ENCODE measurements at regions not wholly inside any gene's neighbourhood (a gene's known extent, or its start where the extent isn't known, plus 50 kb on each side); places are given as distances from the start of the nearest gene placed in this dataset.

DNA sequence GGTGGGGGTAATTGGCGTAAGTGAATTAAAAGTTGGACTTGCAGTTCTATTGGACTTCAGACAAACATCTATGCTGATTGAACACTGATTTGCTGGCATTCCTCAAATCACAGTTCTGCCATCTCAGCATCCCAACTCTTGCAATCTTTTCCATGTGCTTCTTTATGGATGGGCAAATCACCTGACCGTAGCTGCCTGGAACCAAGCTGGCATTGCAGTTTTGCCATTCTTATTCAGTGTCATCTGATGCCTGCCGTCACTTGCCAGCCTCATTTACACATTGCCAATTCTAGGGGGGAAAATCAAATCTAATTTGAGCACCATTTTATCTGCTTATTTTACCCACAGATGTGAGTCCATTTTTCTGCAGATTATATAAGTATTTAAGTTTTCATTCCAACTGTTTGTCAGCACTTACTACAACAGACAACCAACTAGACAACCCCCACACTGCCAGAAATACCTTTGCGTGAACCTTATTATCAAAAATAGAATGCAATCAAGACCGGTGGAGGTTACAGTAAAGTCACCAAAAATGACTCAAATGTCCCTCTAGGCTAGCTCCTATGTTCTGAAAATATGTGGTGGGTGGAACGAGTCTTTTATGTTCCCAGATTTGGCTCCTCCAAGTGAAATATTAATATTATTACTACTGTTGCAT lies 172.3 kb upstream of the CTBP2 start:
- in situ Hi-C loops (cut with MboI; ENCODE audit: low pct_unique_long_range_greater_than_20kb, low sequenced_read_pairs): no loop called here
- no peak for DNase-seq

DNA sequence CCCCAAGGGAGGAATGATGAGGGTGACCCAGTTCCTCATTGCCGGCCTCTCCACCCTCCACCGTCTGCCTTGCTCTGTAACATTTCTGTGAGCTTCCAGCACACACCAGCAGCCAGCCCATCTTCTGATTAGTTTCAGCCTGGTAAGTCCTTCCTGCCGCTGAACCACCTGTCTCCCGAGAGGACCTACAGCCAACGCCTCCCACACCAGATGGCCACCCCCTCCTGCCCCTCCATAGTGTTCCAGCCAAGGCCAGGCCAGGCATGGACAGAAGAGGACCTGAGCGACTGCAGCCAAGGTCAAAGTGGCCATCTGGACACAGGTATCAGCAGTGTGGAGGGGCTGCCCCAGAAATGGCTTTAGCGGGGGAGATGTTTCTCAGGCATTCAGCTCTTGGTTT lies 170.7 kb upstream of the CTBP2 start:
- DNase-seq: no peak
- in situ Hi-C loops (cut with MboI; ENCODE audit: low pct_unique_long_range_greater_than_20kb, low sequenced_read_pairs): no loop called here

DNA sequence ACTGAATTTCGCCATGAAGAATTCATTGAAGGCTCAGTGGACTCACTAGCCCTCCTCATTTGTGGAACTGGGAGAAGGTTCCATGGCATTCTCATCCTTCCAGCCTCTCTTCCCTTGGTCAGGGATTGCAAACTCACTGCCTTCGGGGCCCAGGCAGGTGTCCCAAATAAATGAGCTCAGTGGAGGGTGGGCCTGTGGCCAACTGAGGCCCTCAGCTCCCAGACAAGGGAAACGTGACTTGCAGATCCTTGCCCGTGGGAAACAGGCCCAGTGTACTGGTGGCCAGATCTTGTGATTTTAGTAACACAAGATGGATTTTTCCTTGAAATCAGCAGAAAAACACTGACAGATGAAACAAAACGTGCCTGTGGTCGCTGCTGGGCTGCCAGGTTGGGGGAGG lies 168.7 kb upstream of the CTBP2 start:
- no peak for DNase-seq

DNA sequence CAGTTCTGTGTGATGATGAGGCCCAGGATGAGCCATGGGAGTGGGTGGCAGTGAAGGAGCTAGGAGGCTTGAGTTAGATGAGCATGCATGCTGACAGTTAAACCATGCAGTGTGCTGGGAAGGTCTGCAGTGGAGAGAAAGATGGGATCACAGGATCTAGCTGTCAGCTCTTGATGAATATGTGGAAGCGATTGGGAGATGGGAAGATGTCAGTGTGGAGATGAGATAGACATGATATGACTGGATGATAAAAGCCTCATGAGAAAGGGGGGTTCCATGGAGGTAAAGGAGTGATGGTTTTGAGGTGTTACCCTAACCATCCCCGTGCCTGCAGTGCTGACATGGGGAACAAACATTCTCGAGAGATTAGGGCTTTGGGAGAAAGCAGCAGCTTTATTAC lies 165.0 kb upstream of the CTBP2 start:
- in situ Hi-C loops (cut with MboI; ENCODE audit: low pct_unique_long_range_greater_than_20kb, low sequenced_read_pairs): no loop called here
- DNase-seq: no peak

More for the DNA sequence above, 168.7 kb upstream of the CTBP2 start:
- in situ Hi-C loops (cut with MboI; ENCODE audit: low pct_unique_long_range_greater_than_20kb, low sequenced_read_pairs): no loop called here

DNA sequence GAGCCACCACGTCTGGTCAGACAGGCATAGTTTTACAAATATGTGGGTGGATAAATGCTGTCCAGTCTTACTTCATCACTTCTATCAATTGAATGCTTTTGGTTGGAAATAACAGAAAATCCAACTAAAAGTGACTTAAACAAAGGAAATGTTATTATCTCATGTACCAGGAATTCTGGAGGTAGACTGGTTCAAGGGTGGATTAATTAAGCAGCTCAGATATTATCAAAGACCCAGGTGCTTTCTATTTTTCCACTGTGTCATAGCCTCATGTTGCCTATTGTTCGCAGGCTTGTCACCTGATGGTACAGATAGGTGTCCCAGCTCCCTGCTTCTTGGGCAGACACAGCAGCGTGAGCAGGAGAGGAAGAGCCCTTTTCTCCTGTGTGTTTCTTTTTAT lies 156.1 kb upstream of the CTBP2 start:
- in situ Hi-C loops (cut with MboI; ENCODE audit: low pct_unique_long_range_greater_than_20kb, low sequenced_read_pairs): no loop called here
- no peak for DNase-seq

DNA sequence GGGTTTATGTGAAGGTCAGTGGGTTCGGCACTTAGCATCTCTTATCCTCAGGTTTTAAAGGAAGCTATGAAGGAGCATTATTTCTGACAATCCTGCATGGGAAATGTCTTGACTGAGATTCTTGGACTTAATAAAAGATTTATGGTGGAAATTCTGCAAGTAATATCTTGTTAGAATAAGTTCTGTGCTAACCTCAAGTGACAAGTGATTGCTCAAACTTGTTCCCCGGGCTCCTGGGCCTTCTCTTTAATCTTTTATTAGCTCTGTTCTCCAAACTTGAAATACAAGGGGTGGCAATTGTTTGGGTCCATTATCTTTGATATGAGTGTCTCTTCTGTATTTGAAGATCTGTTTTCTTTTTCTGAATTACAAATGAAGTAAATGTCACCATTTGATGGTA lies 140.6 kb upstream of the CTBP2 start:
- DNase-seq: no peak
- in situ Hi-C loops (cut with MboI; ENCODE audit: low pct_unique_long_range_greater_than_20kb, low sequenced_read_pairs): no loop called here

DNA sequence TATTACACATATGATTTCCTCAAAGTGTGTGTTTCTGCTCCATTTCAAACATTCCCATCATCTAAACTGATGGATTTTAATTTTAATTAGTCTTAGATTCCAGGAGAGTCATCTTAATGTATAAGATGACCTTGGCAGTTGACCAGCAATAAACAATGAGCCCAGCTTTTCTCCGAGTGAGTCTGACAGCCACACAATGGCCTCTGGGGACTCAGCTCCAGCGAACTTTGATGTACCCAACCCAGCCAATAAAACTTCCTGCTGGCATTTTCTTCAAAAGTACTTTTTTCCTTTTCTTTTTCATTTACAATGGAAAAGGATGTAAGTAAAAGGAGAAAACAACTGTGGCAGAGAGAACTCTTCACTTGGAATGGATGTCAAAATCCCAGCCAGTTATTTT lies 139.1 kb upstream of the CTBP2 start:
- no peak for DNase-seq
- in situ Hi-C loops (cut with MboI; ENCODE audit: low pct_unique_long_range_greater_than_20kb, low sequenced_read_pairs): no loop called here

DNA sequence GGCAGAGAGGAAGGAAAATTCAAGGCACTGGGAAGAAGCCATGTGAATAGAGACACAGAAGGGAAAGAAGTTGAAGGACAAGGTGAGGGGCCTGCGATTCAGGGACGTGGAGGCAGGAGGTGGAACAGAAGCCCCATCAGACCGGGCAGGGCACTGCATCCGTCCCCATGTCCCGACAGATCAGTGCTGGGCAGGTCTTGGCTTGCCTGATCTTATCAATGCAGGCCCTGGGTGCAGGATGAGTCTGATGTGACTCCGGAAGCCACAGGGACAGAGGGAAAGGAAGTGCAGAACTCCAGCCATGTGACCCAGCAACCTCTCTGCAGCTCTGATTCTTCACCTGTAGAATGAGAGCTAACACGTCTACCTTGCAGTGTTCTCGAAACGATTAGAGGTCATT lies 136.2 kb upstream of the CTBP2 start:
- in situ Hi-C loops (cut with MboI; ENCODE audit: low pct_unique_long_range_greater_than_20kb, low sequenced_read_pairs): no loop called here
- DNase-seq: no peak

DNA sequence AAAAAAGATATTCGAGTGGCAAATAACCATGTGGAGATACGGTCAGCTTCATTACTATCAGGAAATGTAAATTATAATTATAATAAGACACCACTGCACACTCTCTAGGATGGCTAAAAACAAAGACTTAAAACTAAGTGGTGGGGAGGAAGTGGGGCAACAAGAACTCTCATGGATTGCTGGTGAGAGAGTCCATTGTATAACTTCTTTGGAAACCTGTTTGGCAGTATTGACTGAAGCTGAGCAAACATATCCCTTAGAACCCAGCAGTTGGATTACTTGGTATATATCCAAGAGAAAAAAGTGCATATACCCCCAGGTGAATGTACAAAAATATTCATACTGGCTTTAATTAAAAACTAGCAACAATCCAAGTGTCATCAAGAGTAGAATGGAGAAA lies 133.7 kb upstream of the CTBP2 start:
- no peak for DNase-seq
- in situ Hi-C loops (cut with MboI; ENCODE audit: low pct_unique_long_range_greater_than_20kb, low sequenced_read_pairs): no loop called here

DNA sequence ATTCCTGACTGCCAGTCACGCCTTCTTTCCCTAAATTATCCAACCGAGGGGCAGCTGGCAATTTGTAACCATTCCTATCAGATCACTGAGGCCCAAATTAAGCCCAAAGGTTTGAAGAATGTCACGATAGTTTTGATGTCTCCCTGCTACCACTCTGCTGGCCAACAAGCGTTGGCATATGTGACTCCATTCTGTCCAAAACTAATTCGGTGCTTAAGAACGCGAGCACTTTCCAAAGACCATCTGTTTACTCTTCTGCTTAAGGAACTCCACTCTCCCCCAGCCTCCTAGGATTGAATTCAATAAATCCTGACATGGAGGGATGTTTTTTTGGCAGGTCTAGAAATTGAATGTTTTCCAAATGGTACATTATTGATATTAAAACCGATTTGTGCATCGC lies 131.5 kb upstream of the CTBP2 start:
- in situ Hi-C loops (cut with MboI; ENCODE audit: low pct_unique_long_range_greater_than_20kb, low sequenced_read_pairs): no loop called here
- DNase-seq: no peak

DNA sequence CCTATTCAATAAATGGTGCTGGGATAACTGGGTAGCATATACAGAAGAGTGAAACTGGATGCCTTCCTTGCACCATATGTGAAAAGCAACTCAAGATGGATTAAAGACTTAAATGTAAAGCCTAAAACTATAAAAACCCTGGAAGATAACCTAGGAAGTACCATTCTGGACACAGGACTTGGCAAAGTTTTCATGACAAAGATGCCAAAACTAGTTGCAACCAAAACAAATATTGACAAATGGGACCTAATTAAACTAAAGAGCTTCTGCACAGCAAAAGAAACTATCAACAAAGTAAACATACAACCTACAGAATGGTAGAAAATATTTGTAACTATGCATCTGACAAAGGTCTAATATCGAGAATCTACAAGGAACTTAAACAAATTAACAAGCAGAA lies 129.1 kb upstream of the CTBP2 start:
- in situ Hi-C loops (cut with MboI; ENCODE audit: low pct_unique_long_range_greater_than_20kb, low sequenced_read_pairs): no loop called here
- DNase-seq: no peak

DNA sequence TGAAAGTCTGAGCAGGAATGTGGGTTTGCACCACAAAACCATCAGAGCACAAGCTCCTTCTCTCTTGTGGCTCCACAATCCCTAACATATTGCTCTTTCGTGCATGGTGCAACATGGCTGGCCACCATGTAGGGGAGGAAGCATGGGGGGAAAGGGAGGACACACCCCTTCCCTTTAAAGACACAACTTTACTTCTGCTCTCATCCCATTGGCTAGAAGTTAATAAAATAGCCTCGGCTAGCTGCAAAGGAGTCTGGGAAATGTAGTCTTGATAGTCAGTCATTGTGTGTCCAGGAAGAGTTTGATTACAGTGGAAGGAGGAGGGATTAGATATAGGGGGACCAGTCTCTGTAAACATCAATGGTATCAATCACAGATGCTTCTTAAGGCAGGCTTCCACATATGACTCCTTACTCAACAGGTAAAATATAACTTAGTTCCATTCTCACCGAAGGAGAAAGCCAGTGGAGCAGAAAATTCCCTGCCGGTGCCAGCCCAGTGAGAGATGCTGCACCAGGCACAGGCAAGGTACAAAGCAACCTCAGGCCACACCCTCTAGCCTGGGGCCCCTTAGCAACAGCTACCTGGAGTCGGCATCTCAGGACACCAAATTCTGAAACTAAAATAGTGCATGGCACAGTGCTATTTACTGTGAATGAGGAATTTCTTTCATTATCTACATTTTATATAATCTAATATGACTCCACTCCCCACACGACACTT lies 124.7 kb upstream of the CTBP2 start:
- DNase-seq: peak; percentile 24
- in situ Hi-C loops (cut with MboI; ENCODE audit: low pct_unique_long_range_greater_than_20kb, low sequenced_read_pairs): no loop called here

DNA sequence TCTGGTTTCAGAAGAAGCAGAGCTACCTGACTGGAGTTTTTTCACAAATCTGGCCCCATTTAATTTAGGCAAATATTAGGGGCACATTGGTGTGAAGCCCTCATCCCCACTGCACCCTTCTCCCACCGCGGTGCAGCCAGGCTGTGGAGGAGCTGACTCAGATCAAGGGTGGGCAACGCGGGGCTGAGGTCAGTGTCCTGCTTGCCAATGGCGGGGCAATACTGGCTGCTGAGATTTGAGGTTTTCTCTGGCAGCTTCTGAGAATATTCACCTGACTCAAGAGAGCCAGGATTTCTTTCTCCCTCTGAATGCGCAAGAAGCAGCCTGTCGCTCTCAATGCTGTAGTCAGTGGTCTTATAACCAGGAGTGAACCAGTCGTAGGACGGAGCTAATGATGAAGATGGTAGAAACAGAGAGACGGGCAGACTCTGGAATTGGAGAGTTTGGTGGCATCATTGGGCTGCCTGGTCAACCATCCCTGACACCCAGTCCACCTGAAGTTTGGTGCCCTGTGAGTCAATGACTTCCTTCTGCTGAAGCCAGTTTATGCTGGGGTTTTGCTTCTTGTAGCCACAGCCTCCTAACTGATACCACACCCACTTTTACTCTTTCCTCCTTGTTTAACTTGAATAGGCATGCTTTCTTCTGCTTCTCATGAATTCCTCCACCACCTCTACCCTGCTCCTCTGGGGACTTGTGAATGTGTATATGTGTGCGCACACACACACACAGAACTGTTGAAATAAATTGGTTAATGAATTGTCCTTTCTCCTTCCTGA lies 123.7 kb upstream of the CTBP2 start:
- in situ Hi-C loops (cut with MboI; ENCODE audit: low pct_unique_long_range_greater_than_20kb, low sequenced_read_pairs): no loop called here
- DNase-seq: no peak

DNA sequence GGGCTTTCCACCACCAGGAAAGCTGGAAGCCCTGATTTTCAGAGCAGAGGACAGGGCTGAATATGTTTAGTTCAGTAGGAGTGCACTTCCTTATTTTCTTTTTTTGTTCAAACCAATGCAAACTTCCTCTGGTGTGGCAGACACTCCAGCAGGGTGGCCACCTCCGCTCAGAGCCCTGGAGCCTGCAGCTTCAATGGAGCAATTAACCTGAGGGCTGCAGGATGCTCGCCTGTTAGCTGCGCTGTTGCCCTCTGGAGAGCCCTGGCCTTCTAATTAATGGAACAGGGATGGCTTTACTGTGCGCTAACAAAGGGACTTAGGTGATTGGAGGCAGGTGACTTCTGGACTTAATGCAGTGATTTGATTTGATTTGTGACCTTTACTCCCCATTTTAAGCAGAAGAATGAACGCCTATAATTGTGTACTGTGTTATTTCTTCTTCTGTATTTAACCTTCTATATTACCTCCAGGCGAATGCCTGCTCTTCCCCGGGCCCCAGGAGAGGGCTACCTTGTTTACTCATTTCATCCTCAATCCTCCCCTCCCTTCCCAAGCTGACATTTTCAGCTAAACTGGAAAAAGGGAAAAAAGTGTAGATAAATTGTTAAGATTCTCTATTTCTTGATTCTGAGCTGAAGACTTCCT lies 123.0 kb upstream of the CTBP2 start:
- DNase-seq: peak; percentile 54
- in situ Hi-C loops (cut with MboI; ENCODE audit: low pct_unique_long_range_greater_than_20kb, low sequenced_read_pairs): no loop called here

DNA sequence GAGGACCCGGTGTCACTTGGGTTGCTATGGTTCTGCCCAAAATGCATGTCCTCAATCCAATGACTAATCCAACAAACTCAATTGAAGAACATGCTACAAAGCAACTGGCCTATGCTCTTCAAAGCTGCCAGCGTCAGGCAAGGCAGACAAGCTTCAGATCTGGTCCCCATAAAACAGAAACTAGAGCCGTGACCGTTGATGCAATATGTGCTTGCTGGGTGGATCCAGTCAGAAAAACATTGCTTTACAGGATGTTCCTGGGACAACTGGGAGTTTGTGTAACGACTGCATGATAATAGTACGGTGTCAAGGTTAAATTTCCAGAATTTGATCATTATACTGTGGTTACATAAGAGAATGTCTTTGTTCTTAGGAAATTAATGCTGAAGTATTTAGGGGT lies 120.7 kb upstream of the CTBP2 start:
- in situ Hi-C loops (cut with MboI; ENCODE audit: low pct_unique_long_range_greater_than_20kb, low sequenced_read_pairs): no loop called here
- DNase-seq: no peak

DNA sequence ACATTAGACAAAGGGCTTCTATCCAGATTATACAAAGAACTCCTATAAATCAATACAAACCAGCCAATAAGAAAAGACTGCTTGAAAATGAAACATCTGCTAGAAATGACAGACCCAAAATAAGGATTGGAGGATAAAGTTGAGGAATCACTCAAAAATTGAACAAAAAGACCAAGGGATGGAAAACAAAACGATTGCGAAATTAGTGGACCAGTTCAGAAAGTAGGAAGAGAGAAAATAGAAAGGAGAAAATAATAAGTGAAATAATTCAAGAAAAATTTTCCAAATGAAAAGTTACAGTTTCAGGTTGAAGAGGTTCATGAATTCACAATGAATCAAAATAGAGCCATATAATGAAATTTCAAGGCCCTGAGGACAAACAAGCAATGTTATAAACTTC lies 115.8 kb upstream of the CTBP2 start:
- no peak for DNase-seq
- in situ Hi-C loops (cut with MboI; ENCODE audit: low pct_unique_long_range_greater_than_20kb, low sequenced_read_pairs): no loop called here

DNA sequence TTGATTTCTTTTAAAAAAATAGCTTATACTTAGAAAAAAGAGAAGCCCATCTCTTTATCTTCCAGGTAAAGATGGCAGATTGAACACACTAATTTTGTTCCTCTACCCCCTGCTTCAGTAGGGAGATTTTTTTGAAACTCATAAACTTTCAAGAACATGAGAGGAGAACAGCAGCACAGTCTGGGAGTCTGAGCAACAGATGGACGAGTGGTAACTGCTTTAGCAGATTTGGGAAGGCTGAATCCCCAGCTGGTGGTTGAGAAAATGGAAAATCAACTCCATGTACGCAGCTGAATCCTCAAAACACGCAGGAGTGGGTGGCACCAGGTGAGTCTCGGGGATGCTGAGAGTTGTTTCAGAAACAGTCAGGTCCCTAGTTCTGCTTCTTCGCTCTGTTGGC lies 114.6 kb upstream of the CTBP2 start:
- in situ Hi-C loops (cut with MboI; ENCODE audit: low pct_unique_long_range_greater_than_20kb, low sequenced_read_pairs): no loop called here
- no peak for DNase-seq

DNA sequence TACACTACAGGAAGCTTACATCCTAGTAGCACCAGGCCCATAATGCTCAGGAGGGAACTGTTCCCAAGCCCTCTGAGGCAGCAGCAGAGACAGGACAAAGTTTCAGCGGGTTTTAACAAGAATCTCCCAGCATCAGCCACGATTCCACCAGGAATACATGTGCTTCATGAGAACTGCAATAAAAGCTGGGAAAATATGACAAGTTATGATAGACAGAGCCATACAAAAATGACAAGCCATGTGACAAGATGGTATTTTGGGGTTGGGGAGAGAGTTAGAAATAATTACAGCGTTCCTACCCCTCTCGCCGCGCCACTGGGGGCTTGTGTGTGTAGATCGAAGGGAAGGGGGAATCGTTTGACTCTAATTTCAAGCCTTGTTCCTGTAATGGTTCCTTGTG lies 112.7 kb upstream of the CTBP2 start:
- in situ Hi-C loops (cut with MboI; ENCODE audit: low pct_unique_long_range_greater_than_20kb, low sequenced_read_pairs): no loop called here
- DNase-seq: no peak

DNA sequence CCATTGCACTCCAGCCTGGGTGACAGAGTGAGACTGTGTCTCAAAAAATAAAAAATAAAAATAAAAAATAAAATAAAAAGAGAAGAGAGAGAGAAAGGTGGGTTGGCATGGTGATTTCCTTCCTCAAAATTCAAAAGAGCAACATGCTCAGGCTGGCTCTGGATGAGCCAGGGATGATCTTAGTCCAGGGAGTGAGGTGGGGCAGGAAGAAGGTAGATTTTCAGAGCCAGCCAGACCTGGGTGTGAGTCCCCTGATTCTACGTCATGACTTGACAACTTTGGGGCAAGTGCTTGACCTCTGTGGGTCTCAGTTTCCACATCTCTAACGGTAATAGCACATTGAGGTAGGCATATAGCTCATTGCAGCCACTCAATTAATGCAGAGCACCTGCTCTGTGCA lies 109.4 kb upstream of the CTBP2 start:
- no peak for DNase-seq
- in situ Hi-C loops (cut with MboI; ENCODE audit: low pct_unique_long_range_greater_than_20kb, low sequenced_read_pairs): no loop called here

DNA sequence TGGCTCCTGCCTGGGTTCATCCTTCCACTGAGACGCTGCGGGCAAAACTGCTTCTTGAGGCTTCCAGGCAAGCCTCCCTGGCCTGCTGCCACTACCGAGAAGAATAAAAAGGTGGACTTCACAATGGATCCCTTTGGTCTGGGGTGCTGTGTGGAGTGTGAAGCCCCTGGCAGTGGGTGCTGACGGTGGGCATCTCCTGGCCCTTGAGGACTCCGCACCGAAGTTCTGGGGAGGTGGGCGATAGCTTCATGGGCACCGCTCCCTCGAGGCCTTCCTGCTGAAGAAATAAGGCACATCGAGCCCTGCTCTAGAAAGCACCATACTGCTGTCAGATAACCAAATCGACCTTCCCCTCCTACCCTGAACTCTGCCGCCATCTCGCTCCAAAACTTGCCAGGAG lies 106.6 kb upstream of the CTBP2 start:
- DNase-seq: no peak
- in situ Hi-C loops (cut with MboI; ENCODE audit: low pct_unique_long_range_greater_than_20kb, low sequenced_read_pairs): no loop called here

Measured in KBM-7 (cell line).